GM03348 (cell line): ENCODE measurements at regions not wholly inside any gene's neighbourhood (a gene's known extent, or its start where the extent isn't known, plus 50 kb on each side); places are given as distances from the start of the nearest gene placed in this dataset.
A peak's percentile ranks its signal among the peaks of the same experiment; 100 is the strongest.

Experiments used
- DNase-seq: peaks from one replicate; pipeline ENCODE4 v3.0.0; 2012; ENCODE audit warnings: low spot score

DNA sequence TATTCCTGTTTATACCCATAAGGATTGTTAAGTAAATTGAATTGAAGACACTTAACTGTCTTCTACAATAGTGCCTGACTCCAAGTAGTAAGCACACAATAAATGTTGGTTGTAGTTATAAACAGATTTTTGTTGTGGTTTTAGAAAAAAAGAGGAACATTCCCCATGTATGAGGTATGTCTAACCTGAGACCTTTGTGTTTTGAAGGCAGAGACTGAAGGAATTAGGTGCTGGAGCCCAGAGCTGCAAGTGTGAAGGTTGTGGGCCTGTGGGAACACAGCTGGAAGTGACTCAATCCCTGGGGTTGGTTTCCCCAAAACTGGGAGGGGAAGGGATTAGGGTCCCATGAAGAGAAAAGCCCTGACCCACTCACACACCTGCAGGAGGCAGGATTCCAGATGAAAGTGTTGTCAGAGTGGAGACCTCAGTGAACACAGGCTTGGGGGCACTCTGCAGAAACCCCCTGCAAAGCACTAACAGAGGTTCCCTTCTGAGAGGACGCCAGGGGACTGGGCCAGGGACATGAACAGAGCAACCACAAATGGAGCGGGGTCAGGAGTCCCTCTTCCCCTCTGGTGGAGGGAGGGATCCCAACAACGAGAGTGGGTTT is 265.1 kb upstream of the KLF14 start:
- DNase-seq: no peak

DNA sequence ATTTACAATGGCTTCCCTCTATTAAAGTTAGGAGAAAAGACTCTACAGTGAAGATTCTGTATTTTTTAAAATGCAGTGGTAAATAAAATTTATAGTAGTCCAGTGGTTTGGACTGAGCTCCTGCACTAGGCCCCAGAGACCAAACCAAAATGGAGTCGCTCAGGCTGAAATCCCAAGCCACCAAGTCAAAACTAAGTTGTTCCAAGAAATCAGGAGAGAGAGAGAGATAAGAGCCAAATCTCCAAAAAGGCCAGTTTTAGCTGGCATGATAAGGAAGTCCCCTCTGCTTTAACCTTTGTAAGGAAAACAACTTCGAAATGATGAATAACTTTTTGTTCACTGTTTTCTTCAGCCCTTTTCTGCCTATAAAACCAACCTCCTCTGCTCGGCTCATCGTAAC is 265.9 kb upstream of the KLF14 start:
- no peak for DNase-seq

DNA sequence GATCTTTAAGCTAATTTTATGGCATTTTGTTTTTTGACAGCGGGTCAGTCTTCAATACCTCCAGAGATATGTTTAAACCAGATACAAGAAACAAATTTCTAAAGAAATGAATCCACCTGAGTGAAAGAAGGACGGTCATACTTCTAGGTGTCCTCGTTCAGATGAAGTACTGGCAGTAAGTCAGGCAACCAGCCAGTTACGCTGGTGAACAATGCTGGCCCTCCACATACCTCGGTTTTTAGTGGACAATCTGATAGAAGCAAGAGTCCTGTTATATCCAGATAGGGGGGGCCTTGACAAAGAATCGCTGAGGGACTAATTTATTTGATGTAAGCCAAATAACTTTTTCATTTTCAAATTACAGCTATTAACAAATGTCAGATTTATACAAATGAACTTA is 266.4 kb upstream of the KLF14 start:
- no peak for DNase-seq

DNA sequence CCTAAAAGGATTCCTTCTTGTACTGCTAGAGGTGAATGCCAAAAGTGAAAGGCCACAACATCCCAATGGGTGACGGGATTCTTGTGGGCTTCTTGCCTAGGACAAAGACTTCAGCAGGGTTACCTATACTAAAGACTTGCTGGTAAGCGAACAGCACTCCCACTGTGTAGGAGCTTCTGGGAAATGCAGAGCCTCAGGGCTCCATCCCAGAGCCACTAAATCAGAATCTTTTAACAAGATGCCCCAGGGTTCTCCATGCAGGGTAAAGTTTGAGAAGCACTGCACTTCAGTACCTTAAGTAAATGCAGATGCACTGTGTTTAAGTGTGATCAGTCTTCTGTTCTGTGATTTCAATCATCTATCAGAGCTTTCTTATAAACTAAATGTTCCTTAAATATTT is 266.9 kb upstream of the KLF14 start:
- DNase-seq: no peak

DNA sequence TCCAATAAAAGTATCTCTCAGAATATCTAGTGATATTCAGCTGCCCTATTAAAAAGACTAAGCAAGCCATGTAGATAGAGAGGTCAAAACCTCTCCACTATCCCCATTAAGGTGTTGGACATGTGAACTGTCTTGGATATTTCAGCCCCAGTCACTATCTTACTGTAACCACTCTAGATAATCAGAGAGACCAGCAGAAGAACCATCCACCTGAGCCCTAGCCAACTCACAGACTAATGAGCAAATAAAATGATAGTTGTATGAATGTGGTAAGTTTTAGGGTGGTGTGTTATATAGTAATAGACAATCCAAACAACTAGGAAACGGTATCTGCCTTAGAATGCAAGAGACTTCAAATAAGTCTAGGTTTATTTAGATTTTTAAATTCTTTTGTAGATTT is 268.6 kb upstream of the KLF14 start:
- DNase-seq: no peak

DNA sequence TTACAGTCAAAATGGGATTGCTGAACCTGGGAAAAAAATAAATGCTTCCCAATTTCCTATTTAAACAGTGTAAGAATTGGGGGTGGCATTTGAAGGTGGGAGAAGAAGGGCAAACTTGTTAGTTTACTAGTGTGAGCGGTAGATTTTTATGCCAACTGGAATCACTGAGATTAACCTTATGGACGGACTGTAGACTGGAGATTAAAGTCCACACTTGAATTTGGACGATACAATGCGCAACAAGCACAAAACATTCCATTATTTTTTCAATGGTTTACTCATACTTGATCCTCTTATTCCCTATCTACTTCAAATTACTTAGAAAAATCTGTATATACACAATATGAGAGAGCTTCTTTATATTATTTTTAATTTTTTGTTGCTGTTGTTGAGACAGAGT is 269.6 kb upstream of the KLF14 start:
- DNase-seq: no peak

DNA sequence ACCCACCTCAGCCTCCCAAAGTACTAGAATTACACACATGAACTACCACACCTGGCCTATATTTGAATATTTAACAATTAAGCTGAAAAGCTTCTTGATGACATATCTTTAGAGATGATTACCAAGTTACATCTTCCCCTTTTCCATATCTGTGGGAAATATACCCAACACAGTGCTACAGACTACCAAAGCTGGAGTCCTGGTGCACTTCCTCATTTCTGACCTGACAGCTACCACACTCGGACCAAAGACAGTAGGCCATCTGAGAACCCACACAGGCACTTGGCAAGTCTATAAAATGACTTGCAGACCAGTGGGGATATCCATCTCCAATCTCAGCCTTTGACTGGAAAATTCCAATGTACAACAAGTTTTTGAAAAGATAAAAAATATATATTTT is 270.4 kb upstream of the KLF14 start:
- DNase-seq: no peak

DNA sequence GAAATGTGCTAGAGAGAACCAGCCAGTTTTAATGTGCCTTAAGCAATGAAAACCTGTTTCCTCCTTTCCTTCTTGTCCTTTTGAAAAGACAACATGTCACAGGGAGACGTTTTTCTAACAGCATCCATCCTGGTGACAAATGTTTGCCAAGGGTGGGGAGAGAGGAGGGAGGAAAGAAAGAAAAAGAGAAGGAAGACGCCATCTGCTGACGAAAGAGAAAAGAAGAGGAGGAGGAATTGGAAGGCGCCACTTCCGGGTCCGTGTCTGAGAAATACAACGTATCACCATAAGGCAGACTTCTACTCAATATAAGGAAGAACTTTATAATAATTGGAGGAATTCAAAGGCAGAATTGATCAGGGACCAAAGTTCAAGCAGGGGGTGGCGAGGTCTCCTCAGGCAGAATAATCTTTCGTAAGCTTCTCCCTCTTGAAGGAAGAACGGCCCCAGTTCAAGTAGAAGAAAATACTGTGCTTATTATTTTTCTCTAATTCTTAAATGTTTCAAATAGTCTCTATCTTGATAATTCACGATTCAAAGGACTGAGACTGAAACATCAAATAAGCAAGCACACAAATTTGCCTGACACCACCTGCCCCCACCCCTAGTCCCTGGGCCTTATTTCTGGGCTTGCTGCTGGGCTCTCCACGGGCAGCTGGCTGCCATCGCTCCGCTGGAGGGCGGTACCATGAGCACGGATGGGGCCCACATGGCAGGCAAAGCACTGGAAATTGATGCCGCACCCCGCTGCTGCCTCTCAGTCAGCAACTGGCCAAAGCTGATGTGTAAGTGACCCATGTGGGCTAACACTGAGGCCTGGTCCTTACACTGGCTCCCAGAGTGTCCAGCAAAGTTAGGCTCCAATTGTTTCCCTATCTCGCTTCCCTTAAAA is 273.7 kb upstream of the KLF14 start:
- peak; percentile 75 for DNase-seq

DNA sequence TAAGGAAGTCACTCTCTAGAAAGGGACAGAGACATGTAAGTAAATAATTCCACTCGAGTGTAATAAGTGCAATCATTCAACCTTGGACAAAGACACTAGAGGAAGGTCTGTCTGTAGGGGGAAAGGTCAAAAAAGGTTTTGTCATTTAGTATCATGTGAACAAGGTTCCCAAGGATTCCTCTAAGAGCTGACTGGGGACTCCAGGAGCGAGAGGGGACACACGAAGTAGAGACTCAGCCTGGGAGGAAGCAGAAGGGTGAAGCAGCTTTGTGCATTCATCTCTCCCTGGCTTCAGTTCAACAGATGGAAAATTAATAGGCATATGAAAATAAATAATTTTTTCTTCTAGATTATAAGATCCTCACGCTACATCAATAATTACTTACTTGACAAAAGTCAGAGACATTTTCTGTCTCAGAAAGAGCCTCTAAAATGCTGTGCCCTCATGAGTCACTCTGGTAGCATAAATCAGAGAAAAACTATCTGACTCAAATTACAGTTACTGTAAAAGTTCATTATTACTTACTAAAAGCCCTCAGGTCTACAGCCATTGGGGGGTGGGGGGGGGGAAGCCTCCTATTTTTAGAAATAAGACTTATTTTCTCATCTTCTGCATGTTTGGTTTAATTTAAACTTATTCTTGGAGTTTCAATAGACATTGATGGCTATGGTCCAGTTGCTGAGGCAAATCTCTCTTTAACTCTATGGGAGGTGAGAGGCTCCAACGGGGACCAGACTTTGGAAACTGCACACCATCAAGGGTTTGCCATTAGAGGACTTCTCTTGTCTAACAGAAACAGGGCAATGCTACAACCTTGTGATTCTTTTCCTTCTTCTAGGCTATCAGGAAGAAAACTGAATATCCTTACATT is 275.1 kb upstream of the KLF14 start:
- DNase-seq: peak; percentile 44

DNA sequence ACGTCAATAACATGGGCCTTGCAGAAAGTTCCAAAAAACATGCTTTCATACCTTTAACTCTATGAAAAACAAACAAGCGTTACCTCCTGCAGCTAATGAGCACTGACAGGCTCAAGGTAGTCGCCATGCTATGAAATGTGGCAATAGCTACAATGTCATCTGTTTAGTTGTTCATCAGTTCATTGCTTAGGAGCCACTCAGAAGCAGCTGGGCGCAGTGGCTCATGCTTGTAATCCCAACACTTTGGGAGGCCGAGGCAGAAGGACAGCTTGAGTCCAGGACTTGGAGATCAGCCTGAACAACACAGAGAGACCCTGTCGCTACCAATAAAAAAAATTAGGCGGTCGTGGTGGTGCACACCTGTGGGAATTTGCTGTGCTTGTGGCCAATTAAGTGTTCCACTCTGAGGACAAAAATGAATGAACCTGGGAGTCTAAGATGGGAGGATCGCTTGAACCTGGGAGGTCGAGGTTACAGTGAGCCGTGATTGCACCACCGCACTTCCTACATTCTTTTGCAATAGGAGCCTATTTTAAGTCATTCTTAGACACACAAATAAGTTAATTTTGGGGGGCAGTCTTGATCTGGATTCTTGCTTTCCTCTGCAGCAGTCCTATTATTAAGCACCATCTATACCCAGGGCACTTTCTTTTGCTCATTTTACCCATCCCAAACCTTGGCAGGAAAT is 276.2 kb upstream of the KLF14 start:
- DNase-seq: no peak

DNA sequence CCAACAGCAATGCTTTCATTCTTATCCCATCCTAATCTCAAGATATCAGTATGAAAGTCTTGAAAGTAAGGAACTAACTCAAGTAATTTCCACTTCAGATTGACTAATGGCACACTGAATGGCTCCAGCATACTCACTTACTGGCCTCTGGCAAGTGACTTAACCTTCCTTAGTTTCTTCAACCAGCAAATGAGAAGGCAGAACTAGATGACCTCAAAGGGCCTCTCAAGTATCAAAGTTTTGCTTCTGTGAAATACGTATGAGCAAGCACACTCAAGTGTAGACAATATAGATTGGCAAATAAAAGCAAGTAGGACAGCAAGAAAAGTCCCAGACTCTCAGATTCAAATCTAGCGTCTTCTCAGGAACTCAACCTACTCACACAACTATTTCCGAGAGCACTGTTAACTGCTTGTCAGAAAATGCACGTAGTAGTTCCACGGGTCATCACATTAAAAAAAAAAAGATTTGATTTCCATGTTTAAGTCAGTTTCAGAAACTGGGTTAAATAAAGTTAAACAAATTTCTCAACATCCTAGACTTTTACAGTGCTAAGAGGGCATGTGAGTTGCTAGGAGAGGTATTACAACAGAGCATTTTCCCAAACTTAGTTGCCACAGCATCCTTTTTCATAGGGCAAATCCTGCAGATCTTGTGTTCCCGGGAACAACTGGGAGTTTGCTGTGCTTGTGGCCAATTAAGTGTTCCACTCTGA is 276.9 kb upstream of the KLF14 start:
- DNase-seq: peak; percentile 51

DNA sequence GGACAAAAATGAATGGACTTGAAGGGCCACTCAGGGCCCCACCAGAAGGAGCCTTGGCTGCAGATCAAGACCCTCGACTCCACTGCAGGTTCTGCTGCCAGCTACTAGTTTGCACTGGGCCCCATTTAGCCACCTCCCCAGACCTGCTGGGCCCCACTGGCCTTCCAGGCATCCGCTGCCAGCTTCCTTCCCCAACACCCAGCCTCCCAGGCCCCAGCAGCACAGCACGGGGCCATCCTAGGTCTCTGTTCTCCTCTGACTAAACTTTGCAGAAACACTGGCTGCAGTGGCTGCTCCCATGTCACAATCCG is 277.4 kb upstream of the KLF14 start:
- DNase-seq: no peak

DNA sequence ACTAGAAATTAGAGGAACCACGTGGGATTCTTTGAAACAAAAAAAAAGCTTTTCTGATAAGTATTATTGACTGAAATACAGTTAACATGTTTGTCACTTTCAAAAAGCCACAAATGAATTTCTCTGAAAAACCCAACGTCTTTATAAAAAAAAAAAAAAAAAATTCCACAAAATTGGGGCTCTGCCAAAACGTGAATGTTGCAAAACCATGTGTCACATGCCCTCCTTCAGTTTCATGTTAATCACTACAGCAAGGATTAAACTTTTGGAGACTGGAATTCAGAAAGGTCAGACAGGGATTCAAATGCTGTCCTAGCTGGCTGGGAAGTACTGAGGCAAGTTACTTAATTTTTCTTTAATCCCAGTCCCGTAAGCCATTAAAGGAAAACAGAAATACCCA is 278.0 kb upstream of the KLF14 start:
- peak; percentile 84 for DNase-seq

DNA sequence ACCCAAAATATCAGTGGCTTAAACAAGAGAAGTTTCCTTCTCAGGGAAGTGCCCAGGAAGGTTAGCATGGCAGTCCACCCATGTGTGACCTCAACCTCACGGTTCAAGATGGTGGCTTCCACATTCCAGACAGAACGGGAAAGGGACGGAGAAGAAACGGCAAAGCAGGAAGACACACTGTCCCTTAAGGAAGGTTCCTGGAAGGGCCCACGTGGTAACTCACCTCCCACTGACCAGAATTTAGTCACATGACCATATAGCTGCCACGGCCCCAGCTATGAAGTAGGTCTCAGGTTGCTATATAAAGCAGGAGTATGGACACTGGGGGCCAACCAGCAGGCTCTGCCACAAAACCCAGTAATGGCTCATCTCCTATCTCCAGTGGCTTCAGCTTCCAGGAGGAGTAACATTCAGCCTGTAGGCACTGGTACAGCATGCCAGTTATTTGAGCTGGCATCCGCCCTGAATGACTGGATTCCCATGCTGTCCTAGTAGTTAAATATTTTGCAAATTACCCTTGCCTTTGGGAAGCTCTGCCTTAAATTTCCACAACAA is 278.5 kb upstream of the KLF14 start:
- DNase-seq: peak; percentile 47

DNA sequence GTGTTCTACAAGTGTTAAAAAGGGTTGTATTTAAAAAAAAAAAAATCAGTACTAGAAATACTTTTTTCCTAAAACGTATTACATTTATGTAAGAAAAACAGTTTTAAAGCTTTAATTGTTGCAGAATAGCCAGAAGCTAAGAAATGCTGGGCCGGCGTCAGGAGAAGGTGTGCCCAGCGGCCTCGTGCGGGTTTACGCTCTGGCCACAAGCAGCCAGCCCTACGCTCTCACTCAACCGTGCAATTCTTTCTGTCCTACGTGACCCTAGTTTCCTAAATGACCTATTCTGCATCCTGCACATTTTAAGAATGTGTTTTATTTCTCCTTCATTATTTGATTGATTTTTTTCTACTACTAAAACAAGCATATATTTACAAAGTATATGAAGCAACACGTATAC is 279.7 kb upstream of the KLF14 start:
- no peak for DNase-seq

DNA sequence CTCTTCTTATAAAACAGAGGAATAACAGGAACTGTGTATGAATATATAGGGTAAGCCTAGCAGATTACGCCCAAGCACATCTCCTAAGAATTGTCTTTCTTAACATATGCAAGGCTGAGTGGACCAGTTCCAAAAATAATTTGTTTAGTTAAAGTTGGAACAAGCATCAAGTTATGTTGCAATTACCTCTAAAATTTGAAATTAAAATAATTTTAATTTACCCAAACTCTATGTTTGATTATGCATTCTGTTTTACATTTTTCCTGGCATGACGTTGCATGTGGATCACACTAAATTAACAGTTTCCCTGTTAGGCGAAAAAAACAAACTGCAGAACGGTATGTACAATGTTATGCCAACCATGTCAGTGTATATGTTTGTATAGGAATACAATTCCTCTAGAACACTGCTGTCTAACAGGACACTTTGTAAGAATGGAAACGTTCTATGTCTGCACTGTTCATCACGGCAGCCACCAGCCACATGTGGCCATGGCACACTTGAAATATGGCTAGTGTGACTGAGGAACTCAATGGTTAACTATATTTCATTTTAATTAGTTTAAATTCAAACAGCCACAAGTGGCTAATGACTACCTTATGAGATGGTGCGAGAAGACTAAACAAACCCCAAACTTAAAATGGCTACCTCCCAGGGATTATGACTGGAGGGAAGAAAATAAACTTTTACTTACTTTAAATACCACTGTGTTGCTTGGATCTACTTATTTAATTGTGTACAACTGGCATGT is 281.1 kb upstream of the KLF14 start:
- DNase-seq: no peak

DNA sequence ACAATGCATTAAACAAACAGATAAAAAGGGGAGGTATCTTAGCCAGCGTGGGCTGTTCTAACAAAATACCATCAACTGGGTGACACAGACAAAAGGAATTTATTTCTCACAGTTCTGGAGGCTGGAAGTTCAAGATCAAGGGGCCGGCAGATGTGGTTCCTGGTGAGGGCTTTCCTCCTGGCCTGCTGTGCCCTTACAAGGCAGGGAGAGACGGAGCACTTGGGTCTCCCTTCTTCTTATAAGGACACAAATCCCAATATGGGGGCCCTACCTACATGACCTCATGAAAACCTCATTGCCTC is 281.6 kb upstream of the KLF14 start:
- DNase-seq: peak; percentile 38

DNA sequence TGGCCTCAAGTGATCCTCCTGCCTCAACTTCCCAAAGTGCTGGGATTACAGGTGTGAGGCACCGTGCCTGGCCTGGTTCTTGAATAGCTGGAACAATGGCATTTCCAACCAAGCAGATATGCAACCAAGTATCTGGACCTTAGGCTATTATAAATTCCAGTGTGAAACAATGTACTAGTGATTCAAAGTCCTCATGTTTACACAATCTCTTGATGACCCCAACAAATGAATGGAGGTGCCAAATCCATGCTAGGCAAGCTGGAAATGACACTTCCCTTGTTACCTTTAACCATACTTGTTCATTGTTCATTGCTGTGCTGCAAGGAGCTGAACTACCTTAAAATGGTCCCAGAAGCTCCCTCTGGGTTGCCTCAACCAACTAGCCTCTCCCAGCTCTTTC is 282.2 kb upstream of the KLF14 start:
- DNase-seq: no peak

DNA sequence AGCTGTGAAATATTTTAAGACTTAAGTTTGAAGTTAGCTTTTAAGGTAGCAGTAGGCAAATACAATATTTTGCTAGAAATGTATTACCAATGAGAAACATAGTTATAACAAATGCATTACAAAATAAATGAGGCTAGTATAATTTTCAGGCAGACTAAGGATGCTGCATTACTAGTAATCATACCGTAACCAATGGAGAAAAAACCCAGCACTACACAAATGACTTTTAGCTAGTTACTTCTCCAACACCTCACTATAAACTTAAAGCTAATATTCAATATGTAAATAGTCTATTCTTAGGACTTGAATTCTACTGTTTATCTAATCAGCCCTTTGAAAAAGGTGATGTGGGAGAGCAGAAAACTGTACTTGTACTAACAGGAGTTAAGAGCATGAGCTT is 285.3 kb upstream of the KLF14 start:
- no peak for DNase-seq

DNA sequence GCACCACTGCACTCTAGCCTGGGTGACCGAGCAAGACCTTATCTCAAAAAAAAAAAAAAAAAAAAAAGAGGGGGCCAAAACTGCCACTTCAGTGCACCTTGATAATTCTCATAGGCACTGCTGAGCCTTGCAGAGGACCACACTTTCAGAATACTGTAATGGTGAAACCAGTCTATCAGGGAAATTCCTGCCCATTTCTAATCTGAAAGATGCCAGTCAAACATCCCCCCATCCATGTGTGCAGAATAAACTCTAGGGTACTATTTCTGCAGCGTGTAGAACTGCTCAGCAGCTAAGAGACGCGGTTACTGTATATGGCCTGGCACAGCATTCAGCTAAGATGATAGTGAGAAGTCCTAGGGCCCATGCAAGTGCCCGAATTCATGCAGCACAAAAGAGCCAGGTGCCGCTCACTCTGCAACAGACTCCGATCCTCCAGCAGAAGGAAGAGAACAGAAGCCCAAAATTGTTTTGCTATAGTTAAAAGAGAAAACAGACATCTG is 286.8 kb upstream of the KLF14 start:
- DNase-seq: no peak

DNA sequence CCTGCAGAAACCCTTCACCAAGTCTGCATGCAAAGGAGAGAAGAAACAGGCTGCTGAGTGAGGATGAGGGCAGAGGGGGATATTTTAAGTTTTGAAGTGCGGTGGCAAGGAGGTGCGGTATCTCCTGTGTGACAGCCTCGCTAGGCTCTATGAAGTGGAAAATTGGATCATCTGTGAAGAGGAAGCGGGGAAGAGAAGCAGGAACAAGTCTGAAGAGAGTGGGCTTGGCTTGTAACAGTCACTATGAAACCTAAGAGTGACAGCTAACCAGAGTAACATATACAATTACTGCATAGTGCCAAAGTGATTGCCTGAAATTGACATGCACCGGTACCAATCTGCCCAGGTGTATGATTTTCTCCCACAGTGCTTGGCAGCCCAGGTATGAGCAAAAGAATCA is 287.5 kb upstream of the KLF14 start:
- DNase-seq: no peak
